ENCODE measurements at regions not wholly inside any gene's neighbourhood (a gene's known extent, or its start where the extent isn't known, plus 50 kb on each side); places are given as distances from the start of the nearest gene placed in this dataset.

GRCh38 chr4:8792491-8792890 is 79.1 kb downstream of the HMX1 start:
- no peak overlapping the region for H4K8ac ChIP-seq (ENCODE audit: low read depth, low read length)
- no peaks in the 10 kb centered on the region for H3K36me3 ChIP-seq (replicated peaks in 1 of 2; ENCODE audit: control insufficient read depth in 2 of 2, insufficient read depth in 2 of 2, low read length in 2 of 2)
- no peak overlapping the region for H3K4me2 ChIP-seq (ENCODE audit: insufficient read depth, low read length, poor library complexity, severe bottlenecking)
- peaks cover 0 to 9% of the 10 kb centered on the region in 2 donors for H3K9me3 ChIP-seq (replicated peaks in 1 of 2; ENCODE audit: control insufficient read depth in 2 of 2, insufficient read depth in 1 of 2, low read depth in 1 of 2, low read length in 2 of 2)
- peak overlapping the region; percentile 59 for H3K14ac ChIP-seq (ENCODE audit: low read length)
- H2BK5ac ChIP-seq (ENCODE audit: low read length): no peak overlapping the region
- H2BK120ac ChIP-seq (ENCODE audit: low read depth, low read length): no peak overlapping the region
- H3K4ac ChIP-seq (ENCODE audit: low read length): peak overlapping the region; percentile 67
- peak overlapping the region; percentile 81 for H4K91ac ChIP-seq (ENCODE audit: low read depth, low read length, poor library complexity)
- DNase-seq (ENCODE audit: low spot score): no peak
- H3K79me1 ChIP-seq (ENCODE audit: low read depth, low read length): peaks cover 3% of the 10 kb centered on the region
- H2BK12ac ChIP-seq (ENCODE audit: low read length): peak overlapping the region; percentile 94
- H3K27me3 ChIP-seq (ENCODE audit: control insufficient read depth in 3 of 3, insufficient read depth in 3 of 3, low read depth in 1 of 3, low read length in 3 of 3): peaks cover 0 to 4% (median 3%) of the 10 kb centered on the region in 3 experiments
- H2BK15ac ChIP-seq (ENCODE audit: low read length): no peak overlapping the region
- H3K27ac ChIP-seq (replicated peaks; ENCODE audit: low read length): no peak overlapping the region
- H3K9ac ChIP-seq (ENCODE audit: low read depth, low read length, poor library complexity): peak overlapping the region; percentile 53
- H2AK5ac ChIP-seq (ENCODE audit: low read depth, low read length): peak overlapping the region; percentile 30
- H3K4me1 ChIP-seq (ENCODE audit: control insufficient read depth in 2 of 2, insufficient read depth in 1 of 2, low read depth in 1 of 2, low read length in 2 of 2): peaks cover 0 to 10% of the 10 kb centered on the region in 2 donors
- peak overlapping the region; percentile 62 for H3K18ac ChIP-seq (ENCODE audit: low read length)
- H3K23ac ChIP-seq (ENCODE audit: low read depth, low read length, poor library complexity): peak overlapping the region; percentile 90
- WGBS, 2 donors (ENCODE audit: extremely low coverage in 2 of 2, insufficient read length in 2 of 2, insufficient replicate concordance in 1 of 2): no CpG with 5 or more reads among the region's 10 CpGs
- no peak overlapping the region for H2AFZ ChIP-seq (ENCODE audit: low read length)
- H3K4me3 ChIP-seq (ENCODE audit: low read length in 2 of 2): peak overlapping the region in 1 of 2 donors; percentile 69

GRCh38 chr4:8791609-8792008 is 80.0 kb downstream of the HMX1 start:
- no peak overlapping the region for H2BK5ac ChIP-seq (ENCODE audit: low read length)
- no peak overlapping the region for H2AK5ac ChIP-seq (ENCODE audit: low read depth, low read length)
- no peak overlapping the region for H4K91ac ChIP-seq (ENCODE audit: low read depth, low read length, poor library complexity)
- H3K4me2 ChIP-seq (ENCODE audit: insufficient read depth, low read length, poor library complexity, severe bottlenecking): no peak overlapping the region
- peaks cover 0 to 10% of the 10 kb centered on the region in 2 donors for H3K4me1 ChIP-seq (ENCODE audit: control insufficient read depth in 2 of 2, insufficient read depth in 1 of 2, low read depth in 1 of 2, low read length in 2 of 2)
- no peak overlapping the region for H3K9ac ChIP-seq (ENCODE audit: low read depth, low read length, poor library complexity)
- no peak overlapping the region for H3K27ac ChIP-seq (replicated peaks; ENCODE audit: low read length)
- no peak overlapping the region for H2BK12ac ChIP-seq (ENCODE audit: low read length)
- no peaks in the 10 kb centered on the region for H3K36me3 ChIP-seq (replicated peaks in 1 of 2; ENCODE audit: control insufficient read depth in 2 of 2, insufficient read depth in 2 of 2, low read length in 2 of 2)
- H3K9me3 ChIP-seq (replicated peaks in 1 of 2; ENCODE audit: control insufficient read depth in 2 of 2, insufficient read depth in 1 of 2, low read depth in 1 of 2, low read length in 2 of 2): peaks cover 0 to 9% of the 10 kb centered on the region in 2 donors
- H4K8ac ChIP-seq (ENCODE audit: low read depth, low read length): no peak overlapping the region
- H2BK15ac ChIP-seq (ENCODE audit: low read length): no peak overlapping the region
- H3K18ac ChIP-seq (ENCODE audit: low read length): no peak overlapping the region
- H2BK120ac ChIP-seq (ENCODE audit: low read depth, low read length): no peak overlapping the region
- peaks cover 0 to 11% (median 3%) of the 10 kb centered on the region in 3 experiments for H3K27me3 ChIP-seq (ENCODE audit: control insufficient read depth in 3 of 3, insufficient read depth in 3 of 3, low read depth in 1 of 3, low read length in 3 of 3)
- H3K4me3 ChIP-seq (ENCODE audit: low read length in 2 of 2): no peak overlapping the region
- no CpG with 5 or more reads among the region's 9 CpGs for WGBS, 2 donors (ENCODE audit: extremely low coverage in 2 of 2, insufficient read length in 2 of 2, insufficient replicate concordance in 1 of 2)
- no peak overlapping the region for H3K4ac ChIP-seq (ENCODE audit: low read length)
- H3K79me1 ChIP-seq (ENCODE audit: low read depth, low read length): peaks cover 3% of the 10 kb centered on the region
- H2AFZ ChIP-seq (ENCODE audit: low read length): no peak overlapping the region
- H3K23ac ChIP-seq (ENCODE audit: low read depth, low read length, poor library complexity): peak overlapping the region; percentile 90
- no peak for DNase-seq (ENCODE audit: low spot score)
- H3K14ac ChIP-seq (ENCODE audit: low read length): no peak overlapping the region

GRCh38 chr4:8790749-8791148 is 80.9 kb downstream of the HMX1 start:
- peaks cover 3% of the 10 kb centered on the region for H3K79me1 ChIP-seq (ENCODE audit: low read depth, low read length)
- peak overlapping the region; percentile 90 for H3K14ac ChIP-seq (ENCODE audit: low read length)
- no peak overlapping the region for H4K8ac ChIP-seq (ENCODE audit: low read depth, low read length)
- H3K9ac ChIP-seq (ENCODE audit: low read depth, low read length, poor library complexity): peak overlapping the region; percentile 71
- no peak overlapping the region for H3K4me2 ChIP-seq (ENCODE audit: insufficient read depth, low read length, poor library complexity, severe bottlenecking)
- no peak for DNase-seq (ENCODE audit: low spot score)
- peak overlapping the region in 1 of 2 donors; percentile 7 for H3K4me3 ChIP-seq (ENCODE audit: low read length in 2 of 2)
- peaks cover 0 to 17% (median 3%) of the 10 kb centered on the region in 3 experiments for H3K27me3 ChIP-seq (ENCODE audit: control insufficient read depth in 3 of 3, insufficient read depth in 3 of 3, low read depth in 1 of 3, low read length in 3 of 3)
- H2AK5ac ChIP-seq (ENCODE audit: low read depth, low read length): no peak overlapping the region
- no peak overlapping the region for H2BK120ac ChIP-seq (ENCODE audit: low read depth, low read length)
- peaks cover 0 to 10% of the 10 kb centered on the region in 2 donors for H3K4me1 ChIP-seq (ENCODE audit: control insufficient read depth in 2 of 2, insufficient read depth in 1 of 2, low read depth in 1 of 2, low read length in 2 of 2)
- no CpG with 5 or more reads among the region's 6 CpGs for WGBS, 2 donors (ENCODE audit: extremely low coverage in 2 of 2, insufficient read length in 2 of 2, insufficient replicate concordance in 1 of 2)
- no peak overlapping the region for H2BK12ac ChIP-seq (ENCODE audit: low read length)
- H2AFZ ChIP-seq (ENCODE audit: low read length): no peak overlapping the region
- peak overlapping the region; percentile 96 for H3K23ac ChIP-seq (ENCODE audit: low read depth, low read length, poor library complexity)
- peak overlapping the region; percentile 32 for H2BK15ac ChIP-seq (ENCODE audit: low read length)
- H3K27ac ChIP-seq (replicated peaks; ENCODE audit: low read length): no peak overlapping the region
- no peaks in the 10 kb centered on the region for H3K36me3 ChIP-seq (replicated peaks in 1 of 2; ENCODE audit: control insufficient read depth in 2 of 2, insufficient read depth in 2 of 2, low read length in 2 of 2)
- H3K18ac ChIP-seq (ENCODE audit: low read length): peak overlapping the region; percentile 3
- peak overlapping the region; percentile 58 for H3K4ac ChIP-seq (ENCODE audit: low read length)
- no peak overlapping the region for H2BK5ac ChIP-seq (ENCODE audit: low read length)
- peak overlapping the region; percentile 5 for H4K91ac ChIP-seq (ENCODE audit: low read depth, low read length, poor library complexity)
- peaks cover 0 to 9% of the 10 kb centered on the region in 2 donors for H3K9me3 ChIP-seq (replicated peaks in 1 of 2; ENCODE audit: control insufficient read depth in 2 of 2, insufficient read depth in 1 of 2, low read depth in 1 of 2, low read length in 2 of 2)

GRCh38 chr4:8788174-8788573 is 83.5 kb downstream of the HMX1 start:
- H3K79me1 ChIP-seq (ENCODE audit: low read depth, low read length): peaks cover 5% of the 10 kb centered on the region
- no peak overlapping the region for H3K23ac ChIP-seq (ENCODE audit: low read depth, low read length, poor library complexity)
- no peaks in the 10 kb centered on the region for H3K36me3 ChIP-seq (replicated peaks in 1 of 2; ENCODE audit: control insufficient read depth in 2 of 2, insufficient read depth in 2 of 2, low read length in 2 of 2)
- no CpG with 5 or more reads among the region's 9 CpGs for WGBS, 2 donors (ENCODE audit: extremely low coverage in 2 of 2, insufficient read length in 2 of 2, insufficient replicate concordance in 1 of 2)
- H2AFZ ChIP-seq (ENCODE audit: low read length): no peak overlapping the region
- H2BK120ac ChIP-seq (ENCODE audit: low read depth, low read length): no peak overlapping the region
- H2BK5ac ChIP-seq (ENCODE audit: low read length): no peak overlapping the region
- no peak overlapping the region for H2BK15ac ChIP-seq (ENCODE audit: low read length)
- H3K4me3 ChIP-seq (ENCODE audit: low read length in 2 of 2): no peak overlapping the region
- H3K4me2 ChIP-seq (ENCODE audit: insufficient read depth, low read length, poor library complexity, severe bottlenecking): no peak overlapping the region
- peaks cover 0 to 9% of the 10 kb centered on the region in 2 donors for H3K9me3 ChIP-seq (replicated peaks in 1 of 2; ENCODE audit: control insufficient read depth in 2 of 2, insufficient read depth in 1 of 2, low read depth in 1 of 2, low read length in 2 of 2)
- H3K9ac ChIP-seq (ENCODE audit: low read depth, low read length, poor library complexity): no peak overlapping the region
- no peak overlapping the region for H3K14ac ChIP-seq (ENCODE audit: low read length)
- H3K27me3 ChIP-seq (ENCODE audit: control insufficient read depth in 3 of 3, insufficient read depth in 3 of 3, low read depth in 1 of 3, low read length in 3 of 3): peaks cover 0 to 22% (median 3%) of the 10 kb centered on the region in 3 experiments
- no peak overlapping the region for H4K8ac ChIP-seq (ENCODE audit: low read depth, low read length)
- no peak for DNase-seq (ENCODE audit: low spot score)
- H3K27ac ChIP-seq (replicated peaks; ENCODE audit: low read length): no peak overlapping the region
- H4K91ac ChIP-seq (ENCODE audit: low read depth, low read length, poor library complexity): no peak overlapping the region
- peak overlapping the region; percentile 53 for H3K18ac ChIP-seq (ENCODE audit: low read length)
- H3K4me1 ChIP-seq (ENCODE audit: control insufficient read depth in 2 of 2, insufficient read depth in 1 of 2, low read depth in 1 of 2, low read length in 2 of 2): peaks cover 0 to 3% of the 10 kb centered on the region in 2 donors
- H2AK5ac ChIP-seq (ENCODE audit: low read depth, low read length): no peak overlapping the region
- H2BK12ac ChIP-seq (ENCODE audit: low read length): no peak overlapping the region
- no peak overlapping the region for H3K4ac ChIP-seq (ENCODE audit: low read length)

Data from neuronal stem cell (in vitro differentiated cells).